Neuronal stem cell (in vitro differentiated cells): ENCODE measurements at regions not wholly inside any gene's neighbourhood (a gene's known extent, or its start where the extent isn't known, plus 50 kb on each side); places are given as distances from the start of the nearest gene placed in this dataset.

Source experiments
- DNase-seq: peaks from one replicate; pipeline ENCODE4 v3.0.0-alpha.2; 2013; ENCODE audit warnings: low spot score
- H2AFZ ChIP-seq: one replicate; pipeline ENCODE4 v1.6.1; 2013; ENCODE audit warnings: mild to moderate bottlenecking, low read length, inconsistent platforms
- H2AK5ac ChIP-seq: 2 replicates; pipeline ENCODE4 v1.6.1; 2013; ENCODE audit warnings: low read depth, mild to moderate bottlenecking, inconsistent platforms, low read length, moderate library complexity, mixed read lengths
- H2BK120ac ChIP-seq: 2 replicates; pipeline ENCODE4 v1.6.1; 2013; ENCODE audit warnings: low read depth, mild to moderate bottlenecking, inconsistent platforms, low read length, moderate library complexity, mixed read lengths
- H2BK12ac ChIP-seq: one replicate; pipeline ENCODE4 v1.6.1; 2013; ENCODE audit warnings: low read length, inconsistent platforms
- H2BK15ac ChIP-seq: 2 replicates; pipeline ENCODE4 v1.6.1; 2013; ENCODE audit warnings: mild to moderate bottlenecking, low read length, inconsistent platforms, mixed read lengths
- H2BK5ac ChIP-seq: one replicate; pipeline ENCODE4 v1.6.1; 2013; ENCODE audit warnings: inconsistent platforms, mild to moderate bottlenecking, low read length, moderate library complexity
- H3K14ac ChIP-seq: one replicate; pipeline ENCODE4 v1.6.1; 2013; ENCODE audit warnings: low read length, inconsistent platforms
- H3K18ac ChIP-seq: 2 replicates; pipeline ENCODE4 v1.6.1; 2013; ENCODE audit warnings: low read length, inconsistent platforms
- H3K23ac ChIP-seq: 2 replicates; pipeline ENCODE4 v1.6.1; 2013; ENCODE audit warnings: low read depth, mild to moderate bottlenecking, mixed read lengths, low read length, inconsistent platforms; ENCODE audit not compliant: poor library complexity
- H3K27ac ChIP-seq: replicated peaks from 3 replicates; pipeline ENCODE4 v1.5.1; 2013; ENCODE audit warnings: low read length, inconsistent platforms
- H3K27me3 ChIP-seq, 3 experiments: 2 replicates each; pipeline ENCODE4 v1.6.1; 2013; ENCODE audit warnings: low read length in 3 of 3, mild to moderate bottlenecking in 2 of 3, inconsistent platforms in 1 of 3, low read depth in 1 of 3, mixed read lengths in 1 of 3, moderate library complexity in 1 of 3; ENCODE audit not compliant: control insufficient read depth in 3 of 3, insufficient read depth in 3 of 3
- H3K36me3 ChIP-seq, 2 donors: replicated peaks in 1 of 2; 2 replicates each; pipeline ENCODE4 v1.6.1; 2013; ENCODE audit warnings: low read length in 2 of 2; ENCODE audit not compliant: control insufficient read depth in 2 of 2, insufficient read depth in 2 of 2
- H3K4ac ChIP-seq: 2 replicates; pipeline ENCODE4 v1.6.1; 2013; ENCODE audit warnings: inconsistent platforms, mild to moderate bottlenecking, low read length, moderate library complexity
- H3K4me1 ChIP-seq, 2 donors: 1 replicate in 1 of 2; 2 replicates in 1 of 2; pipeline ENCODE4 v1.6.1; 2013; ENCODE audit warnings: low read length in 2 of 2, low read depth in 1 of 2; ENCODE audit not compliant: control insufficient read depth in 2 of 2, insufficient read depth in 1 of 2
- H3K4me2 ChIP-seq: one replicate; pipeline ENCODE4 v1.6.1; 2013; ENCODE audit warnings: mild to moderate bottlenecking, low read length, inconsistent platforms; ENCODE audit not compliant: insufficient read depth, poor library complexity, severe bottlenecking
- H3K4me3 ChIP-seq, 2 donors: 2 replicates each; pipeline ENCODE4 v1.5.1; 2013; ENCODE audit warnings: low read length in 2 of 2, mild to moderate bottlenecking in 2 of 2, inconsistent platforms in 1 of 2, moderate library complexity in 1 of 2
- H3K79me1 ChIP-seq: one replicate; pipeline ENCODE4 v1.6.1; 2013; ENCODE audit warnings: low read depth, mild to moderate bottlenecking, inconsistent platforms, low read length, moderate library complexity
- H3K9ac ChIP-seq: one replicate; pipeline ENCODE4 v1.6.1; 2013; ENCODE audit warnings: mild to moderate bottlenecking, low read depth, low read length, inconsistent platforms; ENCODE audit not compliant: poor library complexity
- H3K9me3 ChIP-seq, 2 donors: replicated peaks in 1 of 2; 2 replicates each; pipeline versions ENCODE3 to v1.6.1; 2013; ENCODE audit warnings: low read length in 2 of 2, mild to moderate bottlenecking in 2 of 2, inconsistent platforms in 1 of 2, low read depth in 1 of 2, mixed read lengths in 1 of 2, moderate library complexity in 1 of 2; ENCODE audit not compliant: control insufficient read depth in 2 of 2, insufficient read depth in 1 of 2
- H4K8ac ChIP-seq: one replicate; pipeline ENCODE4 v1.6.1; 2013; ENCODE audit warnings: low read depth, mild to moderate bottlenecking, inconsistent platforms, low read length, moderate library complexity
- H4K91ac ChIP-seq: one replicate; pipeline ENCODE4 v1.6.1; 2013; ENCODE audit warnings: low read length, low read depth, mild to moderate bottlenecking, inconsistent platforms; ENCODE audit not compliant: poor library complexity
- WGBS, 2 donors: extraction: QIAGEN DNeasy Blood & Tissue Kit; methylation state at CpG; one replicate each; pipeline ENCODE4 v1.1.7; 2013; ENCODE audit warnings: missing lambda C conversion rate in 2 of 2, mixed read lengths in 1 of 2; ENCODE audit not compliant: insufficient read length in 2 of 2, insufficient replicate concordance in 1 of 2; ENCODE audit errors: extremely low coverage in 2 of 2; 5-methylcytosine and 5-hydroxymethylcytosine counted together

GRCh38 chr9:19651681-19652080 lies 137.2 kb downstream of the SLC24A2 start:
- Histone ChIP-seq H2BK120ac (no peak overlapping the region), H3K27ac (no peak overlapping the region), H3K4me1 (peaks cover 0 to 1% of the 10 kb centered on the region in 2 donors), H3K23ac (no peak overlapping the region), H3K14ac (no peak overlapping the region), H3K9ac (no peak overlapping the region), H4K91ac (no peak overlapping the region), H3K4me3 (no peak overlapping the region), H3K4ac (no peak overlapping the region), H2BK12ac (no peak overlapping the region), H3K4me2 (no peak overlapping the region), H3K18ac (no peak overlapping the region), H3K9me3 (no peaks in the 10 kb centered on the region), H2AK5ac (no peak overlapping the region), H2BK5ac (no peak overlapping the region), H4K8ac (no peak overlapping the region), H2BK15ac (no peak overlapping the region), H2AFZ (no peak overlapping the region), H3K27me3 (no peaks in the 10 kb centered on the region), H3K36me3 (no peaks in the 10 kb centered on the region), H3K79me1 (no peaks in the 10 kb centered on the region)
- DNase-seq = no peak
- no CpG with 5 or more reads among the region's 7 CpGs for WGBS, 2 donors

DNA sequence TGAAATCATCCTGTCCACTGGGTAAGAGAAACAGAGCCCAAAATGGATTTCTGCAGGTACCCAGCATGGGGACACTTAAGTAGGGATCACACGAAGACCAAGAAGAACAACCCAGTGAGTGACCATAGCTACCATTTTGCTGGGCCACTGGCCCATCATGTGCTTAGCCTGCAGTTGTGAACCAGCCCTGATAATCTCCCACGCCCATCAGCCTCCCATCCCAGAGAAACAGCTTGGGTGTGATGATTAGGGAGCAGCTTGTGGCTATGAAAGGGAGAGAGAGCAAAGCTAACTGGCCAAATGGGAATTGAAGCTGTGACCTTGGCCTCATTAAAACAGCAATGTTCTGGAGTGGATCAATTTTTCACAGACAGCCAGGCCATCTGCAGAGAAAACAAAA lies 138.5 kb downstream of the SLC24A2 start:
- no peak for DNase-seq
- Histone ChIP-seq H2BK15ac (no peak overlapping the region), H3K23ac (no peak overlapping the region), H3K79me1 (no peaks in the 10 kb centered on the region), H3K9ac (no peak overlapping the region), H2BK120ac (no peak overlapping the region), H2BK5ac (no peak overlapping the region), H3K4me3 (no peak overlapping the region), H3K4me2 (no peak overlapping the region), H3K4me1 (no peaks in the 10 kb centered on the region), H3K18ac (no peak overlapping the region), H3K4ac (no peak overlapping the region), H4K91ac (no peak overlapping the region), H3K27ac (no peak overlapping the region), H3K27me3 (no peaks in the 10 kb centered on the region), H3K9me3 (no peaks in the 10 kb centered on the region), H3K14ac (no peak overlapping the region), H2AK5ac (no peak overlapping the region), H2BK12ac (no peak overlapping the region), H2AFZ (no peak overlapping the region), H4K8ac (no peak overlapping the region), H3K36me3 (no peaks in the 10 kb centered on the region)
- WGBS, 2 donors = no CpG with 5 or more reads among the region's 2 CpGs

GRCh38 chr9:19649336-19650041 lies 139.3 kb downstream of the SLC24A2 start:
- H3K9ac ChIP-seq = no peak overlapping the region
- H3K18ac ChIP-seq = no peak overlapping the region
- no CpG with 5 or more reads among the region's 4 CpGs for WGBS, 2 donors
- H2BK12ac ChIP-seq = no peak overlapping the region
- H3K4me3 ChIP-seq = no peak overlapping the region
- no peak overlapping the region for H3K27ac ChIP-seq
- no peaks in the 10 kb centered on the region for H3K79me1 ChIP-seq
- no peak overlapping the region for H3K4ac ChIP-seq
- H4K8ac ChIP-seq = no peak overlapping the region
- no peak overlapping the region for H2AFZ ChIP-seq
- no peaks in the 10 kb centered on the region for H3K27me3 ChIP-seq
- no peak overlapping the region for H2BK15ac ChIP-seq
- no peak overlapping the region for H2AK5ac ChIP-seq
- no peaks in the 10 kb centered on the region for H3K4me1 ChIP-seq
- no peaks in the 10 kb centered on the region for H3K9me3 ChIP-seq
- no peak overlapping the region for H3K23ac ChIP-seq
- H3K4me2 ChIP-seq = no peak overlapping the region
- no peaks in the 10 kb centered on the region for H3K36me3 ChIP-seq
- H3K14ac ChIP-seq = no peak overlapping the region
- no peak overlapping the region for H2BK120ac ChIP-seq
- no peak overlapping the region for H2BK5ac ChIP-seq
- H4K91ac ChIP-seq = no peak overlapping the region
- no peak for DNase-seq

DNA sequence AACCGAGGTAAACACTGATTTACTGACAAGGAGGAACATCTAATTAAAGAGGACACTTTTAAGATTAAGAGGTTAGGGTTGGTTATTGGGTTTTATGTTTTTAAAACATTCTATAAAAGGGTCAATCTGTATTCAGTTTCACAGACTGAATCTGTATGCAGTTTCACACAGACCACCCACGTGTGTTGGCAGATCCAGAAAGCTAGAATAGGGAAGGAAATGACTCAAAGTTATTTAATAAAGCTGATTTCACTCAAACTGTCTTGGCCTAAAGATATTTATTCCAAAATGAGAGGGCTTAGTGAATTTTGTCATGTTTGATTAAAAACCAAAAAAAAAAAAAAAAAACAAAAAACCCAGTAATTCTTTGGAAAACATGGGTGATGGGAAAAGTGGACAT lies 140.2 kb downstream of the SLC24A2 start:
- Histone ChIP-seq H3K27ac (no peak overlapping the region), H2BK12ac (no peak overlapping the region), H4K8ac (no peak overlapping the region), H3K23ac (no peak overlapping the region), H3K36me3 (no peaks in the 10 kb centered on the region), H3K9ac (no peak overlapping the region), H2BK5ac (no peak overlapping the region), H3K4ac (no peak overlapping the region), H2BK15ac (no peak overlapping the region), H2BK120ac (no peak overlapping the region), H3K4me3 (no peak overlapping the region), H2AK5ac (no peak overlapping the region), H3K9me3 (no peaks in the 10 kb centered on the region), H3K4me1 (no peaks in the 10 kb centered on the region), H4K91ac (no peak overlapping the region), H3K14ac (no peak overlapping the region), H3K18ac (no peak overlapping the region), H2AFZ (no peak overlapping the region), H3K79me1 (no peaks in the 10 kb centered on the region), H3K27me3 (no peaks in the 10 kb centered on the region), H3K4me2 (no peak overlapping the region)
- no CpG with 5 or more reads among the region's 2 CpGs for WGBS, 2 donors
- no peak for DNase-seq
